Upper lobe of right lung (tissue), 1 donor: ENCODE measurements at regions not wholly inside any gene's neighbourhood (a gene's known extent, or its start where the extent isn't known, plus 50 kb on each side); places are given as distances from the start of the nearest gene placed in this dataset.

ENCODE experiments used
- ATAC-seq: fragments of 200-7000 bp; cut with Tn5 transposase; one replicate; pipeline ENCODE4 v1.9.1; 2020; ENCODE audit warnings: mild to moderate bottlenecking, moderate library complexity
- DNase-seq: peaks from one replicate; pipeline ENCODE4 v3.0.0-alpha.2; 2020
- H3K27ac ChIP-seq: fragments of 200-600 bp; one replicate; pipeline ENCODE4 v1.8.0; 2022
- H3K27me3 ChIP-seq: fragments of 200-600 bp; one replicate; pipeline ENCODE4 v1.8.0; 2022; ENCODE audit warnings: mild to moderate bottlenecking
- H3K36me3 ChIP-seq: fragments of 200-600 bp; one replicate; pipeline ENCODE4 v1.8.0; 2022
- H3K4me1 ChIP-seq: fragments of 200-600 bp; one replicate; pipeline ENCODE4 v1.8.0; 2022
- H3K4me3 ChIP-seq: fragments of 200-600 bp; one replicate; pipeline ENCODE4 v1.8.0; 2022; ENCODE audit warnings: mild to moderate bottlenecking
- H3K9me3 ChIP-seq: fragments of 200-600 bp; one replicate; pipeline ENCODE4 v1.8.0; 2022
- CTCF ChIP-seq: fragments of 200-600 bp; IDR thresholded peaks from one replicate; pipeline ENCODE4 v1.8.0; 2022; ENCODE audit warnings: antibody characterized with exemption
- intact Hi-C: fragments of 100-400 bp; cut with DNase I; formaldehyde crosslinking; loops from one replicate; pipeline ENCODE4 v1.11.0; 2022
- donor health status: DM: no; HTN: yes; CAD: no; lungs with severe emphysema.

- H3K27ac ChIP-seq, result no peak overlapping the region
- no peaks in the 10 kb centered on the region for H3K9me3 ChIP-seq
- H3K36me3 ChIP-seq, result no peaks in the 10 kb centered on the region
- TF ChIP-seq CTCF, result no peak
- no peak for DNase-seq
- intact Hi-C loops, result no loop called here
- H3K4me1 ChIP-seq, result no peaks in the 10 kb centered on the region
- H3K4me3 ChIP-seq, result no peak overlapping the region
- no peak for ATAC-seq
- no peaks in the 10 kb centered on the region for H3K27me3 ChIP-seq
Measured at GRCh38 chr1:222279591-222279990, 268.3 kb downstream of the HHIPL2 start.

DNA sequence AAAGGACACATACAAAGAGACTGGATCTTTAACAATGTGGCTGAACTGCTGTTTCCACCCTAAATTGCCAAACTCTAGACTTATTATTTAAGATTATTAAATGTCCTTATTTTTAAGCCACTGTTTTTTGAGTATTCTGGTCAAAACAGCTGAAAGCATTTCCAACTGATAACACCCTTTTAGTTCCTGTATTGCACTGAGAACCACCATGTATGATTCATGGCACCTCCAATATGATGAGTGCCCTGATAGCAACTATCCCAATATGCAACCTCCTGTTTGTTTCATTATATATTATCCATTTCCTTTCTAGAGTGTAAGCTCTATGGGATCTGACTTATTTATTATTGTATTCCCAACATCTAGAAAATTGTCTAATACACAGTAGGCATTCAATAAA is 269.4 kb downstream of the HHIPL2 start:
- no peak overlapping the region for H3K4me3 ChIP-seq
- no peak for DNase-seq
- no peaks in the 10 kb centered on the region for H3K36me3 ChIP-seq
- no peak overlapping the region for H3K27ac ChIP-seq
- H3K27me3 ChIP-seq, result no peaks in the 10 kb centered on the region
- intact Hi-C loops, result no loop called here
- no peak for ATAC-seq
- no peaks in the 10 kb centered on the region for H3K4me1 ChIP-seq
- no peak for TF ChIP-seq CTCF
- H3K9me3 ChIP-seq, result no peaks in the 10 kb centered on the region

DNA sequence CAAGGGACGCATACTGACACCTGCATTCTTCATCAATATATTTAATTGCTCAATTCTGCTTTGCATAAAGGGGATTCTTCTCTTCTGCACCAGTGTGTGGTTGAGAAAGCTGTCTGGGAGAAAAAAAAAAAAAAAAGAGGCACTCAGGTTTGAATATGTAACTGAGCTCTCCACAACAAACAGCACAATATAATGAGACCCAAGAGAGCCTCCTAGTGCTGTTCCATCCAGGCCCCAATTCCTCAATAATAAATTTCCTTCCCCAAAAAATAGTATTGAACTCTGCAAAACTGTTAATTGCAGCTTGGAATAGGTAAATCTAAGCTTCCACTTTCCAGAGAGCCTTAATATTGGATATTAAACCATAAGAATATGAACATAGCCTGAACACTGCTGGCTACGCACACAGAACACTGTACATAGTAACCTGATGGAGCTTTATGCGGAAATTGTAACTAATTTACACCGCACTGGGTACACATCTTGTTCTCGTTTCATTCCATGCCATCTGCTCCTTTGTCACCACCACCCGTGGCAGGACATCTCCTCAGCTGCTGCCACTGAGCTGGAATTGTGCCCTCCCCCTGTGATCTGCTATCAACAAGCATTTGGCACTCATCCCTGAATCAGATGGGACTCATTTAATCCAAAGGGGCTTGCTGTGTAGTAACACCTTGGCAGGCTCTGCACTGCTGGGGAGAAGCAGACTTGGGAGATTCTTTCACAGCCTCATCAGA is 272.0 kb downstream of the HHIPL2 start:
- Histone ChIP-seq H3K4me1 (no peaks in the 10 kb centered on the region), H3K4me3 (no peak overlapping the region), H3K27ac (no peak overlapping the region), H3K9me3 (no peaks in the 10 kb centered on the region), H3K36me3 (no peaks in the 10 kb centered on the region), H3K27me3 (no peaks in the 10 kb centered on the region)
- no peak for ATAC-seq
- intact Hi-C loops, result no loop called here
- no peak for TF ChIP-seq CTCF
- no peak for DNase-seq

DNA sequence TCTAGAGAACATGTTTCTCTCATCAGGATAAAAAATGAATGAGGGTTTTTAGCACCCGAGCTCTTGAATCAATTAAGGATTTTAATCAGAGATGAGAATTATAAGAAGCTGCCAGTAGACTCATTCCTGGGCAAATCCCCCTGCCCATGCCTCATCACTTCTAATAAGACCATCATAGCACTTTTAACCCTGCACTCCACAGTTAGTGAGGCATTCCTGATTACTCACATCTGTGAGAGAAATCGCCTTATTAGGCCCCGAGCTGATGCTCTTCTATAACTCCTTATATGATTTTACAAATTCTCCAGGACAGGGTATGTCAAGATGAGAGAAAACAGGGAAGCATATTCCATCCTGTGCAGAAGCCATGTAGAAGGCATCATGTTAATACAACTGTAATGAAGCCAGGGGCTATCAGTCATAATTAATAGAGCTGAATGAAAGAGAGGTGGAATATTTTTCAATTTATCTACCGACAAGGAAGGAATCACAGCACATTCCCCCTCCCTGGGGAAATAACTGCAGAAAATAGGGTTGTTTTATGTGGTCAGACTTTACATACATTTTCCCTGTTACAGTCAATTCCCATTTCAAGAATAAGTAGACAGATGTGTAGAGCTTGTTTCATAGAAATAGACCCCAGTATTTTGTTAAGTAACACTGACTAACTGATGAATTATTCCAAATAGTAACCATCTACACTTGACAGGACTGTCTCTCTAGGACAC is 272.7 kb downstream of the HHIPL2 start:
- H3K4me1 ChIP-seq, result no peaks in the 10 kb centered on the region
- ATAC-seq, result no peak
- no peaks in the 10 kb centered on the region for H3K9me3 ChIP-seq
- TF ChIP-seq CTCF, result no peak
- no peak overlapping the region for H3K4me3 ChIP-seq
- H3K27ac ChIP-seq, result no peak overlapping the region
- intact Hi-C loops, result no loop called here
- no peak for DNase-seq
- no peaks in the 10 kb centered on the region for H3K36me3 ChIP-seq
- H3K27me3 ChIP-seq, result no peaks in the 10 kb centered on the region

DNA sequence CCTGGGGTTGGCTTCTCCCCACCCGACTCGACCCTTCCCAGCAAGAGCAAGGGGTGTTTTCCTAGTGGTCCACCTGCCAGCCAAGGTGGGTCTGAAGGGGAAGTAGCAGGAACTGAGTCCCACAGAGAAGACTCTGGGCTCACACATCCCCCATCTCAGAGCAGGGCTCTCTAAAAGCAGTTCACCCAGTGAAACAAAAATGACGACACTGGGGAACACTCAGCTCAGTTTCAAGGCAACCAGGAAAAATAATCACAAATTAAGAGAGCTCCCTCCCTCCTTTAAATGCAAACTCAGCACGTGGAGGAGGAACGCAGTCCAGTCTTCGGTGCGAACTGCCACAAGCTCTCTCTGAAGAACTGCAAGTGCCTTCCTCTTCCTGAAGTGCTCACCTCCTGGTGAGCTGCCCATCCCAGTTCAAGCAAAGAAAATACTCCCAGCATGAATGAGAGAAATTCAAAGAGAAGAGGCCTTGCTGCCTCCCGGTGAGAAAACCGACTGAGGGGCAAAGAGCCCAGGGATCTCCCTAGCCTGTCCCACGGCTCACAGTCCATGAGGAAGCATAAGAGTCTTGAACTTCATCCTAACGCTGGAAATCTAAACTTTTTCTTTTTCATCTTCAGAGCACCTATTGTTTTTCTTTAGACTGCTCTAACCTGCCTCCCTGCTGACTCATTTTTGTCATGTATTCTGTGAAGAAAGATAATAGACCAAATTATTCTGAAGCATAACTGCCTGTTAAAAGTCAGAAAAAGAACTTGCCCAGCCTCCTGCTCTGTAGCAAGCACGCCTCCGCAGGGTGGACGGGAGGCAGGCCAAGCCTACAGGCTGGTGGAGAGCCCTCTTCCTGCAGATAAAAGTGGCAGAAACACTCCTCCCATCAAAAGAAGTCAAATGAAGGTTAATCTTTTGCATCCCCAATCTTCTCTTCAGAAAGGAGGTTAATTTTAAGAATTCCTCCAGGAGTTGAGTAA is 281.4 kb downstream of the HHIPL2 start:
- no peak overlapping the region for H3K27ac ChIP-seq
- no peaks in the 10 kb centered on the region for H3K9me3 ChIP-seq
- H3K4me1 ChIP-seq, result no peaks in the 10 kb centered on the region
- no peak overlapping the region for H3K4me3 ChIP-seq
- H3K27me3 ChIP-seq, result no peaks in the 10 kb centered on the region
- no peaks in the 10 kb centered on the region for H3K36me3 ChIP-seq
- no peak for TF ChIP-seq CTCF
- ATAC-seq (no peak), DNase-seq (no peak)
- intact Hi-C loops, result no loop called here
